Fibroblast of lung (primary cell): ENCODE measurements at regions not wholly inside any gene's neighbourhood (a gene's known extent, or its start where the extent isn't known, plus 50 kb on each side); places are given as distances from the start of the nearest gene placed in this dataset.

ENCODE experiments used
- CTCF ChIP-seq, 2 donors: IDR thresholded peaks in 1 of 2; conservative IDR thresholded peaks in 1 of 2; 1 replicate in 1 of 2; 2 replicates in 1 of 2; pipeline ENCODE4 v1.5.1; 2011 to 2012; ENCODE audit warnings: low read length in 2 of 2, control low read depth in 1 of 2, inconsistent platforms in 1 of 2, low read depth in 1 of 2, mild to moderate bottlenecking in 1 of 2
- EZH2 ChIP-seq: IDR thresholded peaks from 2 replicates; pipeline ENCODE4 v1.5.1; 2012; ENCODE audit warnings: low read length, control low read depth, mild to moderate bottlenecking; ENCODE audit errors: missing control alignments

GRCh38 chr4:1503583-1504471 lies 97.6 kb upstream of the NKX1-1 start:
- TF ChIP-seq EZH2: no peak
- TF ChIP-seq CTCF (conservative IDR thresholded peaks at IDR 0.05 in 1 of 2, IDR thresholded peaks at IDR 0.05 in 1 of 2; ENCODE audit: low read depth in 1 of 2, low read length in 2 of 2): no peak
